Fibroblast of skin of left biceps (primary cell): ENCODE measurements at regions not wholly inside any gene's neighbourhood (a gene's known extent, or its start where the extent isn't known, plus 50 kb on each side); places are given as distances from the start of the nearest gene placed in this dataset.
"Not testable (repeated sequence)": the region's sequence is repeated elsewhere in the genome, so short reads cannot be mapped to it uniquely, and the experiment has no call there.

Experiments used
- DNase-seq, 2 experiments: peaks; one replicate each; pipeline ENCODE4 v3.0.0-alpha.2; 2013; ENCODE audit warnings: low read depth in 2 of 2

DNA sequence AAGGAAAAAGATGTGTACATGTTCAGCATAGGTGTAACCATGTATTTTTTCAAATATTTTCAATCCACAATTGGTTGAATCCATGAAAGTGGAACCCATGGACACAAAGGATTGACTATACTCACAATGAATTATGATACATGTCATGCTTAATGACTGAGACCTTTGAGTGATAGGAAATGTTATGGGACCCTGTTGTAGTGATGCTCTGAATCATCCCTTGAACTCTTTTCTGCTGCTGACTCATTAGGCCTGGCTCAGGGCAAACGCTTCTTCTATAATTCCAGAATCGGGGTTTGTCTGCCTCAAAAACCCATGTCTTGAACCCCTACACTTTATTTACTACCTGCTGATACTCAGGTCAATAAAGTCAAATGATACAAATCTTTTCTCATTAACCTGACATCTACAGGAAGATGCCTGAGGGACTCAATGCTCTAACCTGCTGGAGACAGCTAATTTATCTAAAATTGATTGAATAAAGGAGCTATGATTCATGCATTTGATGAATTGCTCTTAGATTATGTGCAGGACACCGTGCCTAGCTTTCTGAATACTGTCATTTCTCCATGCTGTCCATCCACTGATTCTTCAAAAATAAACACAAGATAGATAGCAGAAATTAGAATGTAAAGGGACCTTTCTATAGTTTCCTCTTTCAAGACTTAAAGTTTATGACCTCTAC, 260.1 kb downstream of the PRELID2 start:
- DNase-seq: no peak

DNA sequence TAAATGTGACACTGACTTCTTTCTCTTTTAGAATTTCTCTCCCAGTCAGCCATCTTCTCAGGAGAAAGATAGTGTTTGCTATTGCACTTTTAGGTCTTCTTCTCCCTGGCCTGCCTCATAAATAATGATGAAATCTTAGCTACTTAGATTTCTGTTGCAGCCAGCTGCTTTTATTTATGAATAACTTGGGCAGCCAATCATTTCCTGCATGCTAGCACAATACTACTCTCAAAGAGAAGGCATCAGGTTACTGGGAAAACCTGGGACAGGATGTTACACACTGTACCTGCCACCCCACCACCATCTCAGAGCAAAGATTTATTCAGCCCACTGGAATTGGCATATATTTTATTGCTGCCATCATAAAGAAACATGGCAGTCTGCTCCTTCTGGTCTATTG, 266.6 kb downstream of the PRELID2 start:
- DNase-seq: no peak

DNA sequence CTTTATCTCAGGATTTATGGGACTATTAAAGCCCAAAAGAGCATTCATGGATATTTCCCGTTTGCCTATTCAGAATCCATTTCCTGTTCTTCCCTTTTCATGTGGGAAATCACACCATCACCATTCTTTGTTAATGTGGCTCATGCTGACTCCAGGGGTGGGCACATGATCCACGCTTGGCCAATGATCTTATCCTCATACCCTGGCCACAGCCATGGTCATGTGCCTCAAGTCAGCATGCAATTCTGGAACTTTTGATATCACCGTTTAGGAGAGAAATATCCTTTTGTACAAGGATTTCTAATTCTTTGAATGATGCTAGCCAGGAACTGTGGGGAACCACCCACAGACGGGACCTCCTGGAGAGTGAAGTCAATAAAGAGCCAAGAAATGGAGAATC, 272.2 kb downstream of the PRELID2 start:
- DNase-seq: no peak

DNA sequence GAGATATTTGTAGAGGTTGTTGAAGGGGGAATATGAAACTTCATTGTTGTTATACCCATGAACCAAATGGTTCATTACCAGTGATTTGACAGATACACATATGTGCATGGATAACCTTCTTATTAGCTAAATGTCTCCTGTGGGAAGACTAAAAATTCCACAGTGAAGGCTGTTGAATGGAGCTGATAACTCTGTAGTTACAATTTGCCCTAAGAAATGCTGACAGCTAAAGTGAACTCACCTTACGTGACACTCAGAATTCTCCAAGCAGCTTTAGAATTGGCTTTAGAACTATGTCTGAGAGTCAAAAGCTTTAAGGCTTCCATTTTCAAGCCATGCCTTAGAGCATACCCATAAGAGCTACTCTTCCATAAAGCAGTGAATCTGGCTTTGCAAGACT, 276.9 kb downstream of the PRELID2 start:
- no peak for DNase-seq

DNA sequence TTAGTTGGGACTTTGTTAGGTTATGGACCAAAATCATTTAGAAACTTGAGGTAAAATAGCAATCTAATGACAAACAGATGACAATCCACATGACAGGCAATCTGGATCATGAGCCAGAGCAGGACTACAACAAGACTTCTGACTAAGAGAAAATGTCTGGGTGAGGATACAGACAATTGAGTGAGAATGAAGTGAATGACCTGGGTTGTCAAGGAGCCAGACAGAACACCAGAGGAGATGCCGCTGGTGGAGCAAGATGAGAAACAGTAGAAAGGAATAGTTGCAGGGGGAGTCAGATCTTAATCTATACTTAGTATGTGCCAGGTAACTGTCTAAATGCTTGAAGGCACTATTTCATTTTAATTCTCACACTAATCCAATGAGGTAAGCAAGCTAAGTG, 277.8 kb downstream of the PRELID2 start:
- DNase-seq: no peak

DNA sequence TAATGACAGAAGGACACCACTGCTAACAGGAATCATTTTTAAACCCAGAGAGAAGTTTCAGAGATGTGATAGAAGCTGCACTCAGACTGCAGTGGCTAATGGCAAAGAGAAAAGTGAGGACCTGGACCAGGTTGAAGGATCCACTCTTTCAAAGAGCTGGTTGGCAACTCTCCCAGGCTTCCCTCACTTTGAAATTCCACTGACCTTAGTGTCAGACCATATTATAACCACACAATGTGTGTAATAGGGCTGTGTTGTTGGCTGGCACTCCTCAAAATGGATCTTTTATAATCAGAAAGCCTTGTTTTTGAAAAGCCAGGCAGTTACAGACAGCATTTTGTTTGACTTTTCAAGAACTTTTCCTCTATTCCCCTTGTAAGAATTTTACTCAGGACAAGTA, 280.7 kb downstream of the PRELID2 start:
- DNase-seq: peak; percentile 25 to 28

DNA sequence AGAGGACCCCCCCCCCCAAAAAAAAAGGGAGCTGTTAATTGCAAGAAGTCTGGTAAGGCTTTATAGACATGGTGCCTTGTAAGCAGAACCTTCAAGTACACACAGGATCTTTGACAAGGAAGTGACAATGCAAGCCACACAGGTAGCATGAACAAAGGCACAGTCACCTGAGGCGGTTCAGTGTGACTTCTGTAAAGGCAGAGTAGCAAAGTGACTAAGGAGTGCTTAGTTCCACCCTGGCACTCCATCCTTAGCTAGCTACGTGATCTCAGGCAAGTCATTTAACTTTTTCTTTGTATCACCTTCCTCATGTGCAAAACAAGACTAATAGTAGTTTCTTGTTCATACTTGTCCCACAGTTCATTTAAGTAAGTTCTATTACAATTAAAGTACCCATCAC, 282.0 kb downstream of the PRELID2 start:
- DNase-seq: no peak

DNA sequence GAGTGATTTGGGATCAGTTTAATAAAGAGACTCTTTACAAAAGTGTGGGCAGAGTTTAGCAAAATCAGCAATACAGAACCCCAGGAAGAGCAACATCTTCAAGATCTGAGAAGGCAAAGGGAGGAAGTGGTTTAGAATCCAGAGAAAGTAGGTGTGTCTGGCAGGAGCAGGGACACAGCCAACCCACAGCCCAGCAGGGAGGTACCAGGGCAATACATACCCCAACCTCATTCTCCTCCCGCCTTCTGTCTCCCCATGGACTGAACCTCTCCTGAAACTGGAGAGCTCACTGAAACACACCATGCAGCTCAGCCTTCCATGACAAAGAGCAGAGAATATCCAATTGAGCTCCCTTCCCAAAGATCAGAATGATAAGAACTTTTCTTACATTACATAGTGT, 283.4 kb downstream of the PRELID2 start:
- no peak for DNase-seq

DNA sequence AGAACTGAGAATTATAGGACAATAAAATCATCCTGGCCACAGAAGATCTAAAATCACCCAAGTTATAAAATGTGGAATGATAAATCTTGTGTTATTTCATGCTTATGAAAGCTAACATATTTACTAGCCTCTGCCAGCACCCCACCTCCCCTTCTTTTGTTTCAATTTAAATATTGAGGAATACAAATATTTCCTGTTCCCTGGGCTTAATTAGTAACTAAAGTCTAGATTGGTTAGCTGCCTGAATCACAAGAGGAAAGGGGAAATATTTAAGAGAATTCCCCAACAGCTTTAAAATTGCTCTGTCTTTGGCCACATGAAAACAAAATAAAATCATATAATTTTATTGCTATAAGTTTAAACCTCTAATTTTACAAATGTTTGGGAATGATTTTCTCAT, 287.0 kb downstream of the PRELID2 start:
- DNase-seq: no peak

DNA sequence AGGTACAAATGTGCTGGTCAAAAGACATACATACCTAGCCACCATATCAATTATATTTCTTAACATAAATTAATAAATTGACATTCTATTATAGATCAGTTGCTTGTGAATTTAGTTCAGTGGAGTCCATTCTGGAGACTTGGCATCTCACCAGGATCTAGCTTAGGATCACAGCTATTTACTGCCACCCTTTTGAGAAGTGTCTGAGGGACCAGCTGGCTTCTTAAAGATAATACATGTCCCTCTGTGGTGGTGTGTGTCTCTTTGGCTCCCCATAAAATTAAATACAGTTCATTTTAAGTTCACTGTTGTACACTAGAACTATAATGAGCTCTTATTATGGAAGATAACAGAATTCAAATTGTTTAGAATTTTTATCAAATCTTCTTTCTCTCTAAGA, 290.7 kb downstream of the PRELID2 start:
- DNase-seq: no peak

DNA sequence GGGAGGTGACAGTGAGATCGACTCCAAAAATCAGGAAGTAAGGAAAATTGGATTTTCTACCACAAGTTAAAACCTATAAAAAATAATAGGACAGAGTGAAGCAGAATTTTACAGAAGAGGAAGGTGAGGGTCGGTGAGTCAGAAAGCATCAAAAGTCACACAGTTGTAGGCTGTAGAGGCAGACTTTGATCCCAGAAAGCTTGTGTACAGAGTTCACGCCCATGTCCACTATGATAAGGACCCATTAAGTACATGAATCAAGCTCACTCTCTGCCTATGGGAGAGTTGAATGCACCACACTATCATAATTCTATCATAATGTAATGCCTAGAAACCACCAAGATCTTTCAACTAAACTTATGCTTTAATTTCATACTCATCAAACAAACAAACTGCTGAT, 291.2 kb downstream of the PRELID2 start:
- no peak for DNase-seq

DNA sequence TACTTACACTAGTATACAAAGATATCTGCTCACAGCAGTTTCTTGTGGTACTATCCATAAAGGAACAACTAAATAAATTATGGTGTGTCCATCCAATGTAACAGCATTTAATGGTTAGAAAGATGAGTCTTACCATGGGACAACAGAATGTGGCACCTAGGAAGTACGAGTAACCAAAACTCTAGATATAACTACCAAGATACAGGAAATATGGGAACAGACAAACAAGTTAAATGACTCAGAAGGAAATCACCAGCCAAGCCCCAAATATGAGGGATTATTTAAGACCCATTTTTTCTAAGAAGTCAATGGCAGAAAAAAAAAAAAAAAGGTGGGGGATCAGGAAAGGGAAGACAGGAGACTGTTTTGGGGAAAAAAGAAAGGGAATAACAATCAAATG, 294.8 kb downstream of the PRELID2 start:
- no peak for DNase-seq

DNA sequence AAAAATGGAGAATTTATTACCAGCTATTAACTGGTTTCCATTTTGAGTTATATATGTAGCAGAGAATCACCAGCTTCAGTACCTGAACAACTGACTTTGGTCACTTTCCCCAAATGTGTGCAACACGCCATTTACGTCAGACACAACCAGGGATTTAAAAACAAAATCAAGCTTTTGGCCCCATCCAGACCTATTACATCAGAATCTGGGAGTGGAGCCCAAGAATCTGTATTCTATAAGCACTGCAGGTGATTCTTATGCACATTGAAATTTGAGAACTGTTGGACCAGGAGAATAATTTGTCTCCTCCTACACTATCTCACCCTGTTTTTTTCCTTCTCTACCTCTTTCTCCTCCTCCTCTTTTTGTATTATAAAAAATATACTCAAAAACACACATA, 295.9 kb downstream of the PRELID2 start:
- no peak for DNase-seq

DNA sequence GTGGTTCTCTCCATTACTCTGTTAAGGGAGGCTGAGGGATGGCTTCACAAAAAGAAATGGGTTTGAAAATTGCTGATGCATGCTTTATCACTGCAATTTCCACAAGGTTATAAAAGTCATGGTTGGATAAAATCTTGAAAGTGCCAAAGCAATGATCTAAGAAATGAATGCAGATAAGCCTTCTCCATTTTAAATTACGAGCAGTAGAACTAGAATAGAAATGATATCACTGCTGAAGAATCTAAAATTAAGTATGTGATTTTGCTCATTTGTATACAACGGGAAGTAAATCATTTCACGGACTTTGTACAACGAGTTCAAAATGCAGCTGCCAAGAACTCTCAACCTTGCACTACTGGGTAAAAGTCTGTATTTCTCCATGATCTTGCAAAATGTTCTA, 299.0 kb downstream of the PRELID2 start:
- DNase-seq: no peak

DNA sequence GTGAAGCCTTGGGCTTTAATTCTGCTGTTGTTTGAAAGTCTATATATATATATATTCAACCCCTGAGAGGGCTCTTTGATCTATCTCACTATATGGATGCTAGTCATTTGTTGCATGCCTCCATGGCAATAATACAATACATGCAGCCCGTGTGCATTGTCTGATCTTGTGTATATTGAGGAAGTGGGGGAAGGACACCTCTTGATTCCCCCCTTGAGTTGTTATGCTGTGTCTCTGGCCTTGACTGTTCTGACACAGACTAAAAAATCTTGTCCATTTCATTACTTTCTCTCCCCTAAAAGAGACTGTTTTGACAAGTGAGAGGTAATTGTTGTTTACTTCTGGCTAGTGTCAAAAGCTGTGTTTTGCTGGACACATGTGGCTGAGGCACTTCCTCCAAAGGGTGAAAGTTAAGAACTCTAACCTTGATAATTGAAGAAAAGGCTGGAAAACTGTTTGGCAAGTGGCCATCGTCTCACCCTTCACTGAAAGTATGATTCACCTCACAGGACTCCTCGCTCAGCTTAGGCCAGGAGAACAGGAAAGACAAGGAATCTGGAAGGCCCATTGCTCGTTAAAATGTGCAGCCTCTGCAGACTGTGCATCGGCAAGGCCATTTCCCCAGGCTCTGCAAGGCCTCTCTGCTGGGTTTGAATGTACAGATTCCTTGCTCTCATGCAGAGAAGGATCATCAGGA, 304.0 kb downstream of the PRELID2 start:
- peak; percentile 50 to 54 for DNase-seq

DNA sequence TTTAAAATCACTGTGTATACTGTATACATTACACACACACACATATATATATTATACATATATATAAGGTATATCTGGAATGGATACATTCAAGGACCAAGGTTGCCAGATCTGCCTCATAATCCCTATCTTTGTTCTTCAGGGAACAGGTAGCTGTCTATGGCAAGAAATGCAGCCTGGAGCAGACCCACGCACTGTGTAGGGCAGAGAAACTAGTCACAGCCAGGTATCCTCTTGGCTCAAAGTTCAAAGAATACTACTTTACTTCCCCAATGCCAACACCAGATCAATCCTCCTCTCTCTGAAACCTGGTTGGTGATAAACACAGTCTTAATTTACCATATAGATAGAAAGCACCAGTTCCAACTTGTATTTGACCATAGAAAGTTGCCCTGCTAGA, 313.6 kb downstream of the PRELID2 start:
- no peak for DNase-seq

DNA sequence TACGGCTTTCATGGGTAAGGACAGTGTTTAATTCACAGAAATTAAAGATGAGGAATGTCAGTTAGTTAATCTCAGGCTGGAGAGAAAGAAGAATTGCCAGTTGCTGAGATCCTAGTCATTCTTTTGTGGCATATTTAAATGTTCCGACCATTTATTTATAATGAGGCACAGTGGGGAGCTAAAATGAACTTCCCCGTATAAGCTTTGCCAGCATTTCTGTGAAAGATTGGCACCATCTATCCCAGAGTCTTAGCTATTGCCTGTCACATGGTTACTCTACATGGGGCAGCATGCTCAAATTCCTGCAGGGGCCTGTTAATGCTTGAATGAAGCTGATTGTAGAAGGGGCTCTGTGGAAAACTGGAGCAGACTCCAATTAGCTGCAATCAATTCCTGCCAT, 314.1 kb downstream of the PRELID2 start:
- no peak for DNase-seq

DNA sequence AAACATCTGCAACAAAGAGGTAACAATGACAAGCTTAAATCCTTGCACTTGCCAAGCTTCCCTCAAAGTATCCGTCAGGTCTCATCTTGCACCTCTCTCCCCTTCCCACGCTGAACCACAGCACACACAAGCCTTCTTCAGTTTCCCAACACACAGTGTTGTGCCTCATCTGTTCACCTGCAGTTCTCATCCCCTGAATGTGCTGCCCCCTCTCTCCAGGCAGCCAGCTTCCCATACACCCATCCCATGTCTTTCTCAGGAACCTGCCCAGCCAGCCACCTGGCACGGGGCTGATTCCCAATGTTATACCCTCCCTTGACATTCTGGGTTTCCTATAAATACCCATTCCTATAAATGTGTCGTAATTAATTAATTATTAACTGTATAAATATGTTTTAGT, 314.8 kb downstream of the PRELID2 start:
- DNase-seq: no peak

DNA sequence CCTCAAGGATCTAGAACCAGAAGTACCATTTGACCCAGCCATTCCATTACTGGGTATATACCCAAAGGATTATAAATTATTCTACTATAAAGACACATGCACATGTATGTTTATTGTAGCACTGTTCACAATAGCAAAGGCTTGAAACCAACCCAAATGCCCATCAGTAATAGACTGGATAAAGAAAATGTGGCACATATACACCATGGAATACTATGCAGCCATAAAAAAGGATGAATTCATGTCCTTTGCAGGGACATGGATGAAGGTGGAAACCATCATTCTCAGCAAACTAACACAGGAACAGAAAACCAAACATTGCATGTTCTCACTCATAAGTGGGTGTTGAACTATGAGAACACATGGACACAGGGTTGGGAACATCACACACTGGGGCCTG, 317.6 kb downstream of the PRELID2 start:
- DNase-seq: not testable (repeated sequence)

DNA sequence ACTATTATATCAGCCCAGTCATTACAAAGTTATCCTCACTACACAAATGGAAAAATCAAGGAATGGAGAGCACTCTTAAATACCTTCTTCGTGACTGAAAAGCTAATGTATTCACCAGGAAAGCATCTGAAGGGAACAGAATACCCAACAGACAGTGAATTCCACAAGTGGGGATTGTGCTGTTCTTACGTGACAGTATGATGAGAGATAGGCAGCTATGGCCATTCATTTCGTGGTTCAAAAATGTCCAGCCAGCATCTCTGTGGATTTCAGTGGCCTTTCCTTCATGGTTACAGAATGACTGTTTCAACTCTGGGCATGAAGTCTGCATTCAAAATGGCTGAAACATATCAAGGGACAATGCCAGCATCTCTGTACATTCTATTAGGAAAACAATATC, 323.8 kb downstream of the PRELID2 start:
- no peak for DNase-seq

DNA sequence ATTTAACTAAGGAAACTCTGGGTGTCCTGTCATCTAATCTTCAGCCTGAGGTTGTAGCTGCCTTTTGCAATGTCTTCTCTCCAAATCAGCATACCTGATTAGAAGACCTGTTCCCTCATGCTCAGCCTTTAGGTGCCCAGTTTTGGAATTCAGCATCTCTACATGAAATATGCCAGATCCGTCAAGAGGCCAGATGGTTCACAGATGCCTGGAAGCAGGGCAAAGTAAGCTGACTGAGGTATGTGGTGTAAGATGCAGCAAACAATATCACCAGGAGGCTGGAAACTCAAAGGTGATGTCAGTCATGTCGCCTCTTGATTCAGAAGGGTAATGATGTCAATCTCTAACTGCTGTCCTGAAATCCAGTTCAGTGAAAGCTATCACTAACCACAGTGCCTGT, 324.4 kb downstream of the PRELID2 start:
- no peak for DNase-seq

DNA sequence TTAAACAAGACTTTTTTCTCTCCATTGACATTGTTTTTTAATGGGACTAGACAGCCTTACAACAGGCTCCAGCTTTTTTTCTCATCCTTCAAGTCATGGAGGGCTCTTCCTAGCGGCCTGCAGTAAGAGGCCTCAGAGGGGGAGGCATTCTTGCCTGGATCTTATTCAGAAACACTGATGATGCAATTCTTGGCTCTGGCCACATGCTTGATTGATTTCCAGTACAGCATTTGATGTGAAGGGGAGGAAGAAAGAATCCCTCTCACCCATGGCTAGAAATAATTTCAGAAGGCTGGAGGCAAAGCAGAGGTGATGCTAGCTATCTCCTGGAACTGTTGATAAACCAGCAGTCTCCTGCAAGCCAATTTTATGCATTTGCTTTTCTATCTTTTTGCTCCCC, 324.8 kb downstream of the PRELID2 start:
- peak; percentile 41 to 49 for DNase-seq

DNA sequence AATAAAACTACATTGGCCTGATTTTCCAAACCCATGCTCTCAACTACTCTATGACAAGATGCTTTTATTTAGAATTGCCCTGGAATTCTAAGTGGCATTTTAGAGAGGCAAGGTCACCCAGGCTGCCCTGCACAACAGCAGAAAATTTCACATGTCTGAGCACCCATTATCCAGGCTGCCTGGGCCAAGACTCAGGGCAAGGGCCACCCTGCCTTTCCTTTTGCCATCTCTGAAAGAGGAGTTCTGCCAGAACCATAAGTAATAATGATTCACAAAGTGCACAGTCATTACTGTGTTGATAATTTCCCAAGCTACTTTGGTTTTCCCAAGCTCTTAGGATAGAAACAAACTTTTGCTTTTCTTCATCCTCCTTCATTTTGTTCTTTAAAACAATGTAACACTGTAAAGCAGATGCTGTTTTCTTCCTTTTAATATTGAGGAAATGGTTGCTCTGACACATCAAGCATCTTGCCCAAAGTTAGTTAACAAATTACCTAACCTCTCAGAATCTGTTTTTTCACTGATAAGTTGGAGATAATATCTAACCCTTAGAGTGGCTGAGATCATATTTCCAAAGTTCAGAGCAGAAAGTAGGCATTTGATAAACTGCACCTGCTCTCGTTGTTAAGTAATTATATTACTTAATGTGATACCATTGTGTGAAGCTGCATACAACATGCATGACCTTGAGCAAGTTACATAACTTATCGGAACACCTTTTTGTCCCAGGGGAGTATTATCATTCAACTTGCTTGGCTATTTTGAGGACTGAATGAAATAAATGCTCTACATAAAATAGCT, 325.6 kb downstream of the PRELID2 start:
- no peak for DNase-seq
